B cell (primary cell): ENCODE measurements at regions not wholly inside any gene's neighbourhood (a gene's known extent, or its start where the extent isn't known, plus 50 kb on each side); places are given as distances from the start of the nearest gene placed in this dataset.

ENCODE experiments used
- ATAC-seq: fragments of 200-7000 bp; cut with Tn5 transposase; one replicate; pipeline ENCODE4 v1.10.0; 2021; ENCODE audit warnings: low read depth, mild to moderate bottlenecking, moderate number of reproducible peaks, moderate library complexity
- CTCF ChIA-PET: fragments of 350-600 bp; sonication (Branson Sonifier 250); formaldehyde crosslinking; loops from one replicate; lab custom pipeline; 2021; ENCODE audit warnings: antibody characterized with exemption, inconsistent platforms; lab: Charles Lee
- POLR2A ChIA-PET: fragments of 350-600 bp; sonication (Branson Sonifier 250); formaldehyde crosslinking; loops from one replicate; lab custom pipeline; 2021; ENCODE audit warnings: antibody characterized with exemption; lab: Charles Lee
- DNase-seq: peaks from one replicate; pipeline ENCODE4 v3.0.0; 2013
- H2AFZ ChIP-seq: 2 replicates; pipeline ENCODE4 v1.6.1; 2012; ENCODE audit warnings: mild to moderate bottlenecking, low read depth, low read length; ENCODE audit not compliant: insufficient read depth, poor library complexity, severe bottlenecking
- H3K27ac ChIP-seq, 2 donors: 1 replicate in 1 of 2; 2 replicates in 1 of 2; pipeline ENCODE4 v1.5.1; 2012 to 2013; ENCODE audit warnings: low read length in 2 of 2, mild to moderate bottlenecking in 2 of 2, moderate library complexity in 1 of 2
- H3K27me3 ChIP-seq, 4 experiments: fragments of 200-600 bp in 1 of 4; sonication (generic) in 1 of 4; replicated peaks in 1 of 4; 1 replicate in 2 of 4; 2 replicates in 2 of 4; pipeline versions ENCODE4 v1.6.1 to v1.7.0; 2013 to 2016; ENCODE audit warnings: low read length in 3 of 4, mild to moderate bottlenecking in 2 of 4, mixed read lengths in 1 of 4, moderate library complexity in 1 of 4; ENCODE audit not compliant: insufficient read depth in 4 of 4, control insufficient read depth in 3 of 4; ENCODE audit errors: control extremely low read depth in 1 of 4
- H3K36me3 ChIP-seq, 2 experiments: replicated peaks in 1 of 2; 1 replicate in 1 of 2; 2 replicates in 1 of 2; pipeline versions ENCODE4 v1.6.1 to v1.7.1; 2013; ENCODE audit warnings: low read length in 1 of 2; ENCODE audit not compliant: insufficient read depth in 2 of 2, control insufficient read depth in 1 of 2; ENCODE audit errors: control extremely low read depth in 1 of 2, extremely low read depth in 1 of 2
- H3K4me1 ChIP-seq, 2 donors: fragments of 200-600 bp in 1 of 2; sonication (generic) in 1 of 2; 1 replicate in 1 of 2; 2 replicates in 1 of 2; pipeline versions ENCODE4 v1.5.1 to v1.6.1; 2013 to 2017; ENCODE audit warnings: low read length in 2 of 2; ENCODE audit not compliant: control insufficient read depth in 2 of 2, insufficient read depth in 2 of 2
- H3K4me2 ChIP-seq: replicated peaks from 2 replicates; pipeline ENCODE3; 2012; ENCODE audit warnings: mild to moderate bottlenecking, low read depth, low read length; ENCODE audit not compliant: poor library complexity, severe bottlenecking
- H3K4me3 ChIP-seq, 5 experiments: fragments of 200-600 bp in 1 of 5; sonication (generic) in 1 of 5; 1 replicate in 3 of 5; 2 replicates in 2 of 5; pipeline versions ENCODE4 v1.5.1 to v1.7.0; 2011 to 2016; ENCODE audit warnings: low read length in 4 of 5, mild to moderate bottlenecking in 4 of 5, low read depth in 2 of 5, control low read depth in 1 of 5, moderate library complexity in 1 of 5; ENCODE audit not compliant: insufficient read depth in 1 of 5; ENCODE audit errors: control extremely low read depth in 1 of 5, extremely low read depth in 1 of 5
- H3K79me2 ChIP-seq: fragments of 200-600 bp; sonication (generic); one replicate; pipeline ENCODE4 v1.6.0; 2016; ENCODE audit warnings: low read length; ENCODE audit not compliant: control insufficient read depth, insufficient read depth
- H3K9ac ChIP-seq: fragments of 200-600 bp; sonication (generic); 2 replicates; pipeline ENCODE4 v1.6.1; 2017; ENCODE audit warnings: mild to moderate bottlenecking, low read length, moderate library complexity
- H3K9me3 ChIP-seq, 3 donors: one replicate each; pipeline versions ENCODE4 v1.6.1 to v1.7.1; 2013; ENCODE audit warnings: low read length in 2 of 3; ENCODE audit not compliant: control insufficient read depth in 2 of 3, insufficient read depth in 1 of 3; ENCODE audit errors: control extremely low read depth in 1 of 3
- H4K20me1 ChIP-seq: 2 replicates; pipeline ENCODE4 v1.6.0; 2012; ENCODE audit warnings: mild to moderate bottlenecking, low read length; ENCODE audit not compliant: insufficient read depth, control insufficient read depth, poor library complexity, severe bottlenecking
- H3K27ac Mint-ChIP-seq: one replicate; pipeline ENCODE4 v1.8.0; 2021; ENCODE audit warnings: mixed read lengths
- H3K27me3 Mint-ChIP-seq: one replicate; pipeline ENCODE4 v1.8.0; 2021; ENCODE audit warnings: mixed read lengths
- H3K4me1 Mint-ChIP-seq: one replicate; pipeline ENCODE4 v1.8.0; 2021; ENCODE audit warnings: mixed read lengths
- H3K4me3 Mint-ChIP-seq: one replicate; pipeline ENCODE4 v1.8.0; 2021; ENCODE audit warnings: mixed read lengths
- H3K9me3 Mint-ChIP-seq: one replicate; pipeline ENCODE4 v1.8.0; 2022; ENCODE audit warnings: mixed read lengths; ENCODE audit not compliant: insufficient read depth
- EZH2 ChIP-seq: IDR thresholded peaks from 2 replicates; pipeline ENCODE4 v1.6.1; 2012; ENCODE audit warnings: borderline replicate concordance, low read depth, mild to moderate bottlenecking, moderate library complexity, low read length; ENCODE audit not compliant: insufficient read depth, poor library complexity, severe bottlenecking
- WGBS: methylation state at CpG from one replicate; pipeline ENCODE4 v1.1.5; 2013; ENCODE audit warnings: missing lambda C conversion rate; ENCODE audit not compliant: insufficient coverage; 5-methylcytosine and 5-hydroxymethylcytosine counted together
- intact Hi-C: fragments of 100-400 bp; cut with micrococcal nuclease; formaldehyde crosslinking; loops from one replicate; pipeline ENCODE4 v1.10.0; 2022
- TF ChIP-seq, protein P1 (sequence below): fragments of 200-600 bp; IDR thresholded peaks from one replicate; pipeline ENCODE4 v1.8.0; 2022; ENCODE audit warnings: antibody characterized with exemption, mild to moderate bottlenecking

DNA sequence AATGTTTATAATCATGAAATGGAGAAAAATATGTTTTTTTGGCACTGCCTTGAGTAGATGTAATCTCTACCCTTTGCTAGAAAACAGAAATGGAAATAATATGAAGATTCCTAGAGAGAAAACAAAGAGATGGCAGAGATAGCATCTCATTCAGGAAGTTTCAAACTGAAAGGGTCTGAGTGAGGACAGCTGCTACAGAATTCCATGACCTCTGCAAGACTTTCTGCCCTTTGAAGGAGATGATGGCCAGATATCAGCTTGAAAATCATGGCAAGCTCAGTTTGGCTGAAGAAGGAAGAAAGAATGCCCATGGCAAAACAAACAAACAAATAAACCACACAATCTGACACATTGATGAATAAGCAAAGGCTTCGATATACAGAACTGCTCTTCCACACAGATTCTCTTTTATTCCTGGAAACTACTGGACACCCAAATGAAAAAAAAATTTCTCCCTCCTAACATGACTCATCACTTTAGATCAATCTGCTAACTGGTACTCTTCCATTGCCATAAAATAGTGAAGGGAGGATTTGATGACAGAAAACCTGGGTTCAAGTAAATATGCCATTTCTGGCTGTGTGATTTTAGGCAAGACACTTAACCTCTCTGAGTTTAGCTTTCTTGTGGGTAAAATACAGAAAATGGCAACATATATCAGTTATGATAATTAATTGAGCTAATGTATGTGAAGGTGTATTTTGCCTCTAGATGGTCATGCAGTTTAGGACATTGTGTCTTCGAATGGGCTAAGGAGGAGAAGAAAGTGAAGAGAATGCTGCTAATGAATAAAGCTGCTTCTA is 105.9 kb upstream of the SPACA1 start:
- H3K27ac Mint-ChIP-seq: no peak overlapping the region
- Histone ChIP-seq H4K20me1 (no peaks in the 10 kb centered on the region), H3K36me3 (no peaks in the 10 kb centered on the region), H3K4me2 (no peak overlapping the region), H2AFZ (no peak overlapping the region), H3K79me2 (no peaks in the 10 kb centered on the region), H3K9me3 (no peaks in the 10 kb centered on the region), H3K9ac (no peak overlapping the region), H3K27ac (no peak overlapping the region), H3K27me3 (peaks cover 0 to 8% (median 0%) of the 10 kb centered on the region in 4 experiments), H3K4me1 (no peaks in the 10 kb centered on the region), H3K4me3 (no peak overlapping the region)
- no peak overlapping the region for H3K4me3 Mint-ChIP-seq
- ChIA-PET POLR2A (no interaction called here), CTCF (interaction anchor here (1.2 kb wide), 1 partner anchor 10 kb away, joined by 3 read pairs; no protein-coding TSS in a partner anchor)
- TF ChIP-seq EZH2: no peak
- TF ChIP-seq, protein P1, sequence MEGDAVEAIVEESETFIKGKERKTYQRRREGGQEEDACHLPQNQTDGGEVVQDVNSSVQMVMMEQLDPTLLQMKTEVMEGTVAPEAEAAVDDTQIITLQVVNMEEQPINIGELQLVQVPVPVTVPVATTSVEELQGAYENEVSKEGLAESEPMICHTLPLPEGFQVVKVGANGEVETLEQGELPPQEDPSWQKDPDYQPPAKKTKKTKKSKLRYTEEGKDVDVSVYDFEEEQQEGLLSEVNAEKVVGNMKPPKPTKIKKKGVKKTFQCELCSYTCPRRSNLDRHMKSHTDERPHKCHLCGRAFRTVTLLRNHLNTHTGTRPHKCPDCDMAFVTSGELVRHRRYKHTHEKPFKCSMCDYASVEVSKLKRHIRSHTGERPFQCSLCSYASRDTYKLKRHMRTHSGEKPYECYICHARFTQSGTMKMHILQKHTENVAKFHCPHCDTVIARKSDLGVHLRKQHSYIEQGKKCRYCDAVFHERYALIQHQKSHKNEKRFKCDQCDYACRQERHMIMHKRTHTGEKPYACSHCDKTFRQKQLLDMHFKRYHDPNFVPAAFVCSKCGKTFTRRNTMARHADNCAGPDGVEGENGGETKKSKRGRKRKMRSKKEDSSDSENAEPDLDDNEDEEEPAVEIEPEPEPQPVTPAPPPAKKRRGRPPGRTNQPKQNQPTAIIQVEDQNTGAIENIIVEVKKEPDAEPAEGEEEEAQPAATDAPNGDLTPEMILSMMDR: no peak
- no peaks in the 10 kb centered on the region for H3K4me1 Mint-ChIP-seq
- DNase-seq (no peak), ATAC-seq (no peak)
- H3K27me3 Mint-ChIP-seq: peaks cover 14% of the 10 kb centered on the region
- intact Hi-C loops: no loop called here
- H3K9me3 Mint-ChIP-seq: no peaks in the 10 kb centered on the region
- no CpG with 5 or more reads among the region's 2 CpGs for WGBS

DNA sequence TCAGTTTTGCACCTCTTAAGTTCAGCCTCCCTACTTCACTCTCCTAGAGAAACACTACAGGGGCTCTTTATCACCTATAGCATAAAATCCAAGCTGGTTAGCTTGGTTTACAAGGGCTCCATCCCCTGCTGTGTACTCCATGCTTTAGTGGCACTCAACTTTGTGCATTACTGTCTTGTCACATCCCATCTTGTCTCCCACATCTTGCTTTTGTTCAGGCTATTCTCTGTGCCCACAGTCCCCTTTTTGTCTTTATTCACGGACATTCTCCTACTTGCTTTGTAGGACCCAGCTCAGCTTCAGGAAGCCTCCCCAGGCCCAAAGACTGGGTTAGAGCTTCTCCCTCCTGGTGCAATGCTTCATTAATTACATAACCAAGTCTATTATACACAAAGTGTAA is 107.9 kb upstream of the SPACA1 start:
- Histone ChIP-seq H4K20me1 (no peaks in the 10 kb centered on the region), H3K4me3 (no peak overlapping the region), H3K27me3 (peaks cover 0 to 5% (median 0%) of the 10 kb centered on the region in 4 experiments), H3K9me3 (no peaks in the 10 kb centered on the region), H2AFZ (no peak overlapping the region), H3K27ac (no peak overlapping the region), H3K9ac (no peak overlapping the region), H3K36me3 (no peaks in the 10 kb centered on the region), H3K79me2 (no peaks in the 10 kb centered on the region), H3K4me2 (no peak overlapping the region), H3K4me1 (no peaks in the 10 kb centered on the region)
- CTCF ChIA-PET: interaction anchor here (2.1 kb wide), 1 partner anchor 298 kb away, joined by 6 read pairs; no protein-coding TSS in a partner anchor
- DNase-seq (no peak), ATAC-seq (no peak)
- H3K9me3 Mint-ChIP-seq: no peaks in the 10 kb centered on the region
- H3K4me3 Mint-ChIP-seq: no peak overlapping the region
- intact Hi-C loops: no loop called here
- H3K4me1 Mint-ChIP-seq: no peaks in the 10 kb centered on the region
- WGBS: 100% methylated on average over 1 of the region's 1 CpG
- no peak for TF ChIP-seq EZH2
- TF ChIP-seq, protein P1: no peak
- POLR2A ChIA-PET: no interaction called here
- H3K27ac Mint-ChIP-seq: no peak overlapping the region
- peaks cover 10% of the 10 kb centered on the region for H3K27me3 Mint-ChIP-seq
